SK-N-SH treated with all-trans-retinoic acid at 6 μM for 48 hours (cell line): ENCODE measurements at regions not wholly inside any gene's neighbourhood (a gene's known extent, or its start where the extent isn't known, plus 50 kb on each side); places are given as distances from the start of the nearest gene placed in this dataset.

Source experiments
- OSR1 ChIP-seq: fragments of 250-450 bp; sonication (Bioruptor Pico); IDR thresholded peaks from 2 replicates; pipeline ENCODE4 v1.8.0; 2022; ENCODE audit warnings: moderate library complexity, mild to moderate bottlenecking, inconsistent platforms
- TF ChIP-seq, protein P1 (sequence below): fragments of 250-450 bp; sonication (Bioruptor Pico); IDR thresholded peaks from 2 replicates; pipeline ENCODE4 v1.5.1; 2020; ENCODE audit warnings: low read depth, mild to moderate bottlenecking, moderate library complexity

DNA sequence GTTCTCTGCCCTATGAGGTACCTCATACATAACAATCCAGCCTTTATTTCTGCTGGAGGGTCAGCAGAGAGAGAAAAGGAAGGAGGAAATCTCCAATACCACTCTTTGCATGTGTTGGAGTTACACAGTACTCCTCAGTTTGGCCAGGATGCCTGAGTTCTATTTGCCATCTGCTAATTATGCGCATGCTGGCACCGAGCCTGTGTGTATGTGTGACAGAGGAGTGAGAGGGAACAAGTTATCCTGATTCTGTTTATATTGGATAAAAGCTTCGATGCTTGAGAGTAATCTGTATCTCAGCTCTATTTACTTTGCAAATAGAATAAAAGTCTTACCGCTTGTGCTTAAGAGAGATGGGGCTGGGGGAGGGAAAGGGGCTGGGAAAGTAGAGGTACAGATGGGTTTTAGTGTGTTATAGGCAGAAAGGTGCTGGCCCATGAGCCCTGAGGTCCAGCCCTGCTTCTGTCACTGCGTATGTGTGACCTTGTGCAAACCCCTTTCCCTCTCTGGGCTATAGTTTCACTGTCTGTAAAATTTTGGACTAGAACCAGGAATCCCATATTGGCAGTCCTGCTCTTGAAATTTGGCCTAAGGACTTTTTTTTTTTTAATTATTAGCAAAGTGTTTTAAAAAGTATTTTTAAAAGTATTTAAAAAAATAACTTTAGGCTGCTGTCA, 54.5 kb upstream of the PLXNA2 start:
- TF ChIP-seq OSR1: no peak
- TF ChIP-seq, protein P1, sequence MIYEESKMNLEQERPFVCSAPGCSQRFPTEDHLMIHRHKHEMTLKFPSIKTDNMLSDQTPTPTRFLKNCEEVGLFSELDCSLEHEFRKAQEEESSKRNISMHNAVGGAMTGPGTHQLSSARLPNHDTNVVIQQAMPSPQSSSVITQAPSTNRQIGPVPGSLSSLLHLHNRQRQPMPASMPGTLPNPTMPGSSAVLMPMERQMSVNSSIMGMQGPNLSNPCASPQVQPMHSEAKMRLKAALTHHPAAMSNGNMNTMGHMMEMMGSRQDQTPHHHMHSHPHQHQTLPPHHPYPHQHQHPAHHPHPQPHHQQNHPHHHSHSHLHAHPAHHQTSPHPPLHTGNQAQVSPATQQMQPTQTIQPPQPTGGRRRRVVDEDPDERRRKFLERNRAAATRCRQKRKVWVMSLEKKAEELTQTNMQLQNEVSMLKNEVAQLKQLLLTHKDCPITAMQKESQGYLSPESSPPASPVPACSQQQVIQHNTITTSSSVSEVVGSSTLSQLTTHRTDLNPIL: no peak
